Hepatocyte (in vitro differentiated cells): ENCODE measurements at regions not wholly inside any gene's neighbourhood (a gene's known extent, or its start where the extent isn't known, plus 50 kb on each side); places are given as distances from the start of the nearest gene placed in this dataset.

Experiments used
- EZH2phosphoT487 ChIP-seq: fragments of 200-600 bp; sonication (generic); IDR thresholded peaks from one replicate; pipeline ENCODE4 v1.6.1; 2018; ENCODE audit warnings: antibody characterized with exemption, mild to moderate bottlenecking, low read depth, moderate library complexity; ENCODE audit not compliant: unreplicated experiment, severe bottlenecking
- TF ChIP-seq, protein P1 (sequence below): fragments of 200-600 bp; sonication (generic); IDR thresholded peaks from 2 replicates; pipeline ENCODE4 v1.5.1; 2016; ENCODE audit warnings: antibody characterized with exemption, mild to moderate bottlenecking; ENCODE audit not compliant: poor library complexity

DNA sequence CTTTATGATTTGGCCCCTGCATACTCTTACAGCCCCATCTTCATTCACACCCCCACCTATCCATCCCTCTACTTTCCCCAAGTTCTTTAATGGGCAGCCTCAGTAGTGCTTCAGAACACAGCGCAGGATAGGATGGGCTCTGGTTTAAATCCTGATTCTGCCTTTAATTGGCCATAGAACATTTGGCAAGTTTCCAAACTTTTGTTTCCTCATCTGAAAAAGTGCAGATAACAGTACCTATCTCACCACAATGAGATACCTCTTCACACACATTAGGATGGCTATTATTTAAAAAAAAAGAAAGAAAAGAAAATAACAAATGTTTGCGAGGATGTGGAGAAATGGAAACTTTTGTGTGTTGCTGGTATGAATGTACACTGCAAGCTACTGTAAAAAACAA lies 142.5 kb upstream of the VANGL1 start:
- TF ChIP-seq, protein P1, sequence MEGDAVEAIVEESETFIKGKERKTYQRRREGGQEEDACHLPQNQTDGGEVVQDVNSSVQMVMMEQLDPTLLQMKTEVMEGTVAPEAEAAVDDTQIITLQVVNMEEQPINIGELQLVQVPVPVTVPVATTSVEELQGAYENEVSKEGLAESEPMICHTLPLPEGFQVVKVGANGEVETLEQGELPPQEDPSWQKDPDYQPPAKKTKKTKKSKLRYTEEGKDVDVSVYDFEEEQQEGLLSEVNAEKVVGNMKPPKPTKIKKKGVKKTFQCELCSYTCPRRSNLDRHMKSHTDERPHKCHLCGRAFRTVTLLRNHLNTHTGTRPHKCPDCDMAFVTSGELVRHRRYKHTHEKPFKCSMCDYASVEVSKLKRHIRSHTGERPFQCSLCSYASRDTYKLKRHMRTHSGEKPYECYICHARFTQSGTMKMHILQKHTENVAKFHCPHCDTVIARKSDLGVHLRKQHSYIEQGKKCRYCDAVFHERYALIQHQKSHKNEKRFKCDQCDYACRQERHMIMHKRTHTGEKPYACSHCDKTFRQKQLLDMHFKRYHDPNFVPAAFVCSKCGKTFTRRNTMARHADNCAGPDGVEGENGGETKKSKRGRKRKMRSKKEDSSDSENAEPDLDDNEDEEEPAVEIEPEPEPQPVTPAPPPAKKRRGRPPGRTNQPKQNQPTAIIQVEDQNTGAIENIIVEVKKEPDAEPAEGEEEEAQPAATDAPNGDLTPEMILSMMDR, result no peak
- no peak for TF ChIP-seq EZH2phosphoT487
